HL-60 (cell line): ENCODE measurements at regions not wholly inside any gene's neighbourhood (a gene's known extent, or its start where the extent isn't known, plus 50 kb on each side); places are given as distances from the start of the nearest gene placed in this dataset.

Source experiments
- DNase-seq, 2 experiments: peaks; one replicate each; pipeline ENCODE4 v3.0.0-alpha.2; 2010 to 2020; ENCODE audit warnings: low read depth in 1 of 2, low spot score in 1 of 2
- H3K27ac ChIP-seq: fragments of 250-450 bp; sonication (Bioruptor Pico); replicated peaks from 2 replicates; pipeline ENCODE4 v1.5.1; 2020; ENCODE audit warnings: mild to moderate bottlenecking, moderate library complexity
- H3K27me3 ChIP-seq: fragments of 250-450 bp; sonication (Bioruptor Pico); 2 replicates; pipeline ENCODE4 v1.5.1; 2021; ENCODE audit warnings: mild to moderate bottlenecking, moderate library complexity; ENCODE audit not compliant: insufficient read depth, poor library complexity, severe bottlenecking
- H3K4me3 ChIP-seq: replicated peaks from 2 replicates; pipeline ENCODE4 v1.5.1; 2011; ENCODE audit warnings: mild to moderate bottlenecking, control low read depth, low read length; ENCODE audit not compliant: insufficient read depth
- CTCF ChIP-seq: IDR thresholded peaks from one replicate; pipeline ENCODE4 v1.5.1; 2011; ENCODE audit warnings: low read length, control low read depth, inconsistent platforms; ENCODE audit not compliant: insufficient read depth
- GABPA ChIP-seq: IDR thresholded peaks from 2 replicates; pipeline ENCODE4 v1.6.1; 2012; ENCODE audit warnings: low read depth
- POLR2AphosphoS5 ChIP-seq: IDR thresholded peaks from 2 replicates; pipeline ENCODE4 v1.6.1; 2012; ENCODE audit warnings: low read depth
- REST ChIP-seq: IDR thresholded peaks from 2 replicates; pipeline ENCODE4 v1.6.1; 2012; ENCODE audit warnings: low read depth; ENCODE audit not compliant: insufficient replicate concordance
- SPI1 ChIP-seq: IDR thresholded peaks from 2 replicates; pipeline ENCODE4 v1.6.1; 2012; ENCODE audit warnings: low read depth, mild to moderate bottlenecking, borderline replicate concordance

- Histone ChIP-seq H3K27me3 (peaks cover 5% of the 10 kb centered on the region), H3K4me3 (no peak overlapping the region), H3K27ac (no peak overlapping the region)
- no peak for DNase-seq
- TF ChIP-seq REST (no peak), POLR2AphosphoS5 (no peak), GABPA (no peak), SPI1 (no peak), CTCF (no peak)
Measured at GRCh38 chr5:155626592-155626991, 613.0 kb downstream of the KIF4B start.

GRCh38 chr5:155628346-155628745 lies 614.8 kb downstream of the KIF4B start:
- no peak overlapping the region for H3K4me3 ChIP-seq

DNA sequence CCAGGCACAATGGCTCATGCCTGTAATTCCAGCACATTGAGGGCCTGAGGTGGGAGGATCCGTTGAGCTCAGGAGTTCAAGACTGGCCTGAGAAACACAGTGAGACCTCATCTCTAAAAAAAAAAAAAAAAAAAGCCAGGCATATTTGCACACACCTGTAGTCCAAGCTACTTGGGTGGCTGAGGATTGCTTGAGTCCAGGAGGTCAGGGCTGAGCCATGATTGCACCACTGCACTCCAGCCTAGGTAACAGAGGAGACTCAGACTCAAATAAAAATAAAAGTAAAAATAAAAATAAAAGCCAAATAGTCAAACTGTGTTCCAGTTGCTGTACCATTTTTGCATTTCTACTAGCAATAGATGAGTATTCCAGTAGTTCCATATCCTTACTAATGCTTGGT lies 616.0 kb downstream of the KIF4B start:
- no peak overlapping the region for H3K4me3 ChIP-seq
- no peak overlapping the region for H3K27ac ChIP-seq
- H3K27me3 ChIP-seq = no peaks in the 10 kb centered on the region
- no peak for DNase-seq
- TF ChIP-seq REST (no peak), SPI1 (no peak), GABPA (no peak), POLR2AphosphoS5 (no peak), CTCF (no peak)

More at GRCh38 chr5:155628346-155628745, 614.8 kb downstream of the KIF4B start:
- H3K27ac ChIP-seq = no peak overlapping the region
- no peak for TF ChIP-seq REST
- no peak for TF ChIP-seq SPI1
- TF ChIP-seq CTCF = no peak
- no peak for TF ChIP-seq GABPA
- no peak for TF ChIP-seq POLR2AphosphoS5
- H3K27me3 ChIP-seq = no peaks in the 10 kb centered on the region
- no peak for DNase-seq
